ENCODE measurements at regions not wholly inside any gene's neighbourhood (a gene's known extent, or its start where the extent isn't known, plus 50 kb on each side); places are given as distances from the start of the nearest gene placed in this dataset.

- DNase-seq (ENCODE audit: low read depth in 1 of 2, low spot score in 1 of 2), result no peak
Observed at GRCh38 chr17:72297326-72298115, 176.7 kb downstream of the SOX9 start.

GRCh38 chr17:72299100-72299499 lies 178.3 kb downstream of the SOX9 start:
- no peak for DNase-seq (ENCODE audit: low read depth in 1 of 2, low spot score in 1 of 2)

GRCh38 chr17:72299592-72299991 lies 178.8 kb downstream of the SOX9 start:
- no peak for DNase-seq (ENCODE audit: low read depth in 1 of 2, low spot score in 1 of 2)

GRCh38 chr17:72301887-72302286 lies 181.1 kb downstream of the SOX9 start:
- DNase-seq (ENCODE audit: low read depth in 1 of 2, low spot score in 1 of 2), result no peak

GRCh38 chr17:72302735-72303134 lies 181.9 kb downstream of the SOX9 start:
- DNase-seq (ENCODE audit: low read depth in 1 of 2, low spot score in 1 of 2), result no peak

- DNase-seq (ENCODE audit: low read depth in 1 of 2, low spot score in 1 of 2), result no peak
Observed at GRCh38 chr17:72303787-72304733, 183.2 kb downstream of the SOX9 start.

GRCh38 chr17:72304859-72305258 lies 184.0 kb downstream of the SOX9 start:
- no peak for DNase-seq (ENCODE audit: low read depth in 1 of 2, low spot score in 1 of 2)

GRCh38 chr17:72305472-72305871 lies 184.7 kb downstream of the SOX9 start:
- DNase-seq (ENCODE audit: low read depth in 1 of 2, low spot score in 1 of 2), result no peak

GRCh38 chr17:72306037-72306436 lies 185.2 kb downstream of the SOX9 start:
- no peak for DNase-seq (ENCODE audit: low read depth in 1 of 2, low spot score in 1 of 2)

- no peak for DNase-seq (ENCODE audit: low read depth in 1 of 2, low spot score in 1 of 2)
Observed at GRCh38 chr17:72307836-72308235, 187.0 kb downstream of the SOX9 start.

- no peak for DNase-seq (ENCODE audit: low read depth in 1 of 2, low spot score in 1 of 2)
Observed at GRCh38 chr17:72308744-72309385, 188.0 kb downstream of the SOX9 start.

GRCh38 chr17:72311004-72311403 lies 190.2 kb downstream of the SOX9 start:
- DNase-seq (ENCODE audit: low read depth in 1 of 2, low spot score in 1 of 2), result no peak

GRCh38 chr17:72315122-72315913 lies 194.5 kb downstream of the SOX9 start:
- DNase-seq (ENCODE audit: low read depth in 1 of 2, low spot score in 1 of 2), result no peak

GRCh38 chr17:72318131-72318530 lies 197.3 kb downstream of the SOX9 start:
- DNase-seq (ENCODE audit: low read depth in 1 of 2, low spot score in 1 of 2), result no peak

GRCh38 chr17:72321896-72322295 lies 201.1 kb downstream of the SOX9 start:
- no peak for DNase-seq (ENCODE audit: low read depth in 1 of 2, low spot score in 1 of 2)

GRCh38 chr17:72332367-72332766 lies 211.5 kb downstream of the SOX9 start:
- DNase-seq (ENCODE audit: low read depth in 1 of 2, low spot score in 1 of 2), result no peak

GRCh38 chr17:72333570-72333969 lies 212.8 kb downstream of the SOX9 start:
- no peak for DNase-seq (ENCODE audit: low read depth in 1 of 2, low spot score in 1 of 2)

- no peak for DNase-seq (ENCODE audit: low read depth in 1 of 2, low spot score in 1 of 2)
Observed at GRCh38 chr17:72334205-72334604, 213.4 kb downstream of the SOX9 start.

GRCh38 chr17:72336026-72336803 lies 215.4 kb downstream of the SOX9 start:
- no peak for DNase-seq (ENCODE audit: low read depth in 1 of 2, low spot score in 1 of 2)

GRCh38 chr17:72336804-72337070 lies 215.9 kb downstream of the SOX9 start:
- no peak for DNase-seq (ENCODE audit: low read depth in 1 of 2, low spot score in 1 of 2)

Data from activated CD4-positive, alpha-beta T cell treated with anti-CD3 and anti-CD28 coated beads, Interleukin-2, amount 50 U/mL, for 24 hours (primary cell).